ENCODE measurements at regions not wholly inside any gene's neighbourhood (a gene's known extent, or its start where the extent isn't known, plus 50 kb on each side); places are given as distances from the start of the nearest gene placed in this dataset.

DNA sequence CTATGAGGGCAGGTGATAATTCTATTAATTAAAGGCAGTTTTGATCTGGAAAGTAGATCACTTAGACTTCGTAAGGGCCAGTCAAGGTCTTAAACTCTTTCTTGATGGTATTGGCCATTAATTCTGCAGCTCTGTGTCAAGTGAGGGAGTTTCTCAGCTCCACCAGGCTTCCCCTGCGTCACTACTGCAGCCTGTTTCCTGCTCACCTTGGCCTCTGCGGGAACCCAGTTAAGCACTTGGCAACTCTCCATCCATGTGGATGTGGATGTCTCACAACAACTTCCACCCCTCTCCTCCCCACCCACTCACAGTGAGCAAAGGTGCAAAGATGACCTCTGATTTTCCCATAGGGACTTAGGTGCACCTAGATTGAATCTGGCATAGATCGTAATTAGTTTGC lies 191.6 kb downstream of the PLK2 start:
- no peak overlapping the region for H3K27ac ChIP-seq
- TF ChIP-seq ZFX (IDR thresholded peaks at IDR 0.05), result no peak
- TF ChIP-seq, protein P1, sequence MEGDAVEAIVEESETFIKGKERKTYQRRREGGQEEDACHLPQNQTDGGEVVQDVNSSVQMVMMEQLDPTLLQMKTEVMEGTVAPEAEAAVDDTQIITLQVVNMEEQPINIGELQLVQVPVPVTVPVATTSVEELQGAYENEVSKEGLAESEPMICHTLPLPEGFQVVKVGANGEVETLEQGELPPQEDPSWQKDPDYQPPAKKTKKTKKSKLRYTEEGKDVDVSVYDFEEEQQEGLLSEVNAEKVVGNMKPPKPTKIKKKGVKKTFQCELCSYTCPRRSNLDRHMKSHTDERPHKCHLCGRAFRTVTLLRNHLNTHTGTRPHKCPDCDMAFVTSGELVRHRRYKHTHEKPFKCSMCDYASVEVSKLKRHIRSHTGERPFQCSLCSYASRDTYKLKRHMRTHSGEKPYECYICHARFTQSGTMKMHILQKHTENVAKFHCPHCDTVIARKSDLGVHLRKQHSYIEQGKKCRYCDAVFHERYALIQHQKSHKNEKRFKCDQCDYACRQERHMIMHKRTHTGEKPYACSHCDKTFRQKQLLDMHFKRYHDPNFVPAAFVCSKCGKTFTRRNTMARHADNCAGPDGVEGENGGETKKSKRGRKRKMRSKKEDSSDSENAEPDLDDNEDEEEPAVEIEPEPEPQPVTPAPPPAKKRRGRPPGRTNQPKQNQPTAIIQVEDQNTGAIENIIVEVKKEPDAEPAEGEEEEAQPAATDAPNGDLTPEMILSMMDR (conservative IDR thresholded peaks at IDR 0.05), result no peak

DNA sequence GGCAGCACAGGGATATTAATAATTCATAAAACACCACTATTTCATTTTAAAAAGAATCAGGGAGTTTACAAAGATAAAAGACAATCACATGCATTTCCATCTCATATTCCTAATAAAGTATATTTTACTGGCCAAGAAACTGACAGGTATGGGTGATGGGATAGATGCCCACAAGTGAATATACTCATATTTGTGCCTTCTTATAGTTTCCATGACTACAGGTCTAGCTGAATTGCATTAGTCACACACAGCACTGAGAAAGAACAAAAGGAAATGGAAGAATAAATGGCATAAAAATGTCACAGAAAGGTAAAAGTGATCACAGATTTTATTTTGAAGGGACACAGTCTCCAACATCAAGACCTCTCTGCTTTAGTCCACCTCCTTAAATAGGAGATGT lies 193.5 kb downstream of the PLK2 start:
- H3K27ac ChIP-seq, result no peak overlapping the region
- TF ChIP-seq, protein P1 (conservative IDR thresholded peaks at IDR 0.05), result no peak
- no peak for TF ChIP-seq ZFX (IDR thresholded peaks at IDR 0.05)

DNA sequence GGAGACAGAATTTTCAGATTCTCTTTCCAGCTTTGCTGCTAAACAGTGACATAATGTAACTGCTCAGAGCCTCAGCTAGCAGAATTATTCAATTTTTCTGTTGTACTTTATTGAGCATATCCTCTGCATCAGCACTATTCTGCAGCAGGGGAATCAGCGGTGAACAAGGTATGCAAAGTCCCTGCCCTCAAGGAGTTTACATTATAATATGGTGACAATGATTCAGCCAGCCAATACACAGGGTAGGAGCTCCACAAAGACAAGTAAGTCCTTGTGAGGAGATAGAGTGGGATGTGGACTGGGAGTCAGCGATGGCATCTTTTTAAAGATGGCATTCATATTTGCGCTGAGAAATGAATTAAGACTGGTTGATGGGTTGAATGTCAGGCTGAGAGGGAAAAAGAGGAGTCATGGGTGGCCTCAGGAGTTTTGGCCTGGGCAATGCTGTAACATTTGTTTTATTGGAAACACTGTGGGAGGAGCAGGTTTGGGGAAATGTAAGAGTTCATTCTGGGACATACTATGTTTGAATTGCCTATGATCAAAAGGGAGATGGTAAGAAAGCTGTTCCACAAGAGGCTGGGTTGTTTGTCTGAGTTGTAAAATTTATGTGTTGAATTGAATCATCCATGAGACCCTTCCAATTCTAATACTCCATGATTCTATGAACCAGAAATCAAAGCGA lies 194.5 kb downstream of the PLK2 start:
- no peak overlapping the region for H3K27ac ChIP-seq
- TF ChIP-seq, protein P1 (conservative IDR thresholded peaks at IDR 0.05), result no peak

DNA sequence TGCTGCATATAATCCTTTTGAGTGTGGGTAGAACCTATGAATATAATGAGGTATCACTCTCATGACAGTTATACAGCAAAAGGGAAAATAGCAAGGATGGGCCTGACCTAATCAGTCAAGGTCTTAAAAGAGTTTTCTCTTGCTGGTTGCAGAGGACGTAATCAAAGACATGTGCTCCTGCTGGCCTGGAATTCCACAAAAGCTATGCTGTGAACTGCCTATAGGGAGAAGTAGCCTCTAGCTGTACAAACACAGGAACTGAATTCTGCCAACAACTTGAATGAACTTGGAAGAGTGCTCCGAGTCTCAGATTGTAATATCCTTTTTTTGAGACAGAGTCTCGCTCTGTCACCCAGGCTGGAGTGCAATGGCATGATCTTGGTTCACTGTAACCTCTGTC lies 195.6 kb downstream of the PLK2 start:
- no peak overlapping the region for H3K27ac ChIP-seq
- TF ChIP-seq ZFX (IDR thresholded peaks at IDR 0.05), result no peak
- TF ChIP-seq, protein P1 (conservative IDR thresholded peaks at IDR 0.05), result no peak

DNA sequence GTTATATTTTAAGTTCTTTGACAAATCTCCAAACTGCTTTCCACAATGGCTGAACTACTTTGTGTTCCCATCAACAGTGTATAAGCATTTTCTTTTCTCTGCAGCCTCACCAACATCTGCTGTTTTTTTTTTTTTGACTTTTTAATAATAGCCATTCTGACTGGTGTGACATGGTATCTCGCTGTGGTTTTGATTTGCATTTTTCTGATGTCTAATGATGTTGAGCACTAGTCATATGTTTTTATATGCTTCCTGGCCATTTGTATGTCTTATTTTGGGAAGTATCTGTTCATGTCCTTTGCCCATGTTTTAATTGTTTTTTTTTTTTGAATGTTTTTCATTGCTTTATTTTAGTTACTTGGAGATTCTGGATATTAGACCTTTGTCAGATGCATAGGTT lies 196.6 kb downstream of the PLK2 start:
- no peak for TF ChIP-seq ZFX (IDR thresholded peaks at IDR 0.05)
- TF ChIP-seq, protein P1 (conservative IDR thresholded peaks at IDR 0.05), result no peak
- no peak overlapping the region for H3K27ac ChIP-seq

DNA sequence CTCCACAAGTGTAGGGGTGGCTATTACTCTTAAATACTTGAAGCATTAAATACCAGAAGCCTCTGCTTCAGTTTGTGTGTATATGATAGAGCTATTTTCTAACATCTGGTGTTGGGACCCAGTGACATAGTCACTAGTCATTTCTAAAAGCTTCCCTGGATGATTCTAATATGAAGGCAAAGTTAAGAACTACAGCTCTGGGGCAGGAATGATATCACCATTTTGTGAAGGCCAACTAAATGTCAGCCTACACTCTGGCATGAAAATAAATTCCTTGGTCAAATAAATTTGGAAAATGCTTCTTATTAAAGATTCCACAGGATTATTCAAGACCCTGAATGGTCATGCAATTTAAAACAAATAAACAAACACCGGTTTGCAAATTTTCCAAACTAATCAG lies 197.7 kb downstream of the PLK2 start:
- no peak for TF ChIP-seq ZFX (IDR thresholded peaks at IDR 0.05)
- TF ChIP-seq, protein P1 (conservative IDR thresholded peaks at IDR 0.05), result no peak
- H3K27ac ChIP-seq, result no peak overlapping the region

DNA sequence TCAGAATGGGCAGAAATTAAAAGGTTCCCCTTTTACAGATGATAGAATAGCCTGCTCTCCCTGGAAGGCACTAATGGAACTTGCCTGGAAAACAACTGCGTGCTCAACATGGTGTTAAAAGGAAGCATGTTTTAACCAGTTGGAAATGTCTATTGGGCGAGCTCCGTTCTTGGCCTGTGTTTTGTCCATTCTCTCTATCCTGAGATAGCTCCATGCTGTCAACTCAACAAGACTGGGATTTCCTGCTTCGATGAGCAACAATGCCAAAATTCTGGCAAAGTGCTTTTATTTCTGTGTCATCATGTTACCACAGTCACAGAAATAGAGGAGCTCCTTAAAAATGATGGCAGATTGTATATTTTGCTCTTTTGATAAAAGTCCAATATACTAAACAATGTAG lies 198.3 kb downstream of the PLK2 start:
- no peak overlapping the region for H3K27ac ChIP-seq
- TF ChIP-seq ZFX (IDR thresholded peaks at IDR 0.05), result no peak

DNA sequence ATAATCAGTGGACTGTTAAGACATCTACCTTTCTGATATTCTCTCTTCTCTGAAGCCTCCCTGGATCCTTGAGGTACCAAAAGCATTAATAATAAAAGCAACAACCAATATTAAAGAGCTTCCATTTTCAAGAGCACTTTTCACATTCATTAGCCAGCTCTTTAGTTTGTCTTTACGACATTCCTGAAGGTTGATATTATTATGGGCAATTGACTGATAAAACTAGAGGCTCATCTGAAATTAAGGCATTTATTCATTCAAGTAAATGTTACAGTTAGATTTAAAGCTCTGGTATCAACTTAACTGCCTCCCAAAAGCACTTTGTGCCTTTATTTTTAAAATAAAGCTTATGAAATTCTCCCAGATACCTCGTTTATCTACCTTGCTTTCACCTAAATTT lies 199.6 kb downstream of the PLK2 start:
- peak overlapping the region; percentile 60 for H3K27ac ChIP-seq
- TF ChIP-seq, protein P1 (conservative IDR thresholded peaks at IDR 0.05), result no peak
- TF ChIP-seq ZFX (IDR thresholded peaks at IDR 0.05), result no peak
